ENCODE measurements at regions not wholly inside any gene's neighbourhood (a gene's known extent, or its start where the extent isn't known, plus 50 kb on each side); places are given as distances from the start of the nearest gene placed in this dataset.

GRCh38 chr10:35910234-35910633 is 268.1 kb upstream of the FZD8 start:
- DNase-seq (no peak), ATAC-seq (ENCODE audit: insufficient read depth, low FRiP score) (no peak)
- no peaks in the 10 kb centered on the region for H3K36me3 ChIP-seq (ENCODE audit: control insufficient read depth in 4 of 4, insufficient read depth in 4 of 4, low read length in 4 of 4)
- H3K27ac ChIP-seq (ENCODE audit: low read depth in 1 of 2, low read length in 1 of 2) = no peak overlapping the region
- H3K9me3 ChIP-seq (ENCODE audit: control insufficient read depth in 4 of 4, insufficient read depth in 3 of 4, low read length in 3 of 4) = peaks cover 0 to 2% (median 0%) of the 10 kb centered on the region in 4 donors
- TF ChIP-seq CTCF (IDR thresholded peaks at IDR 0.05; ENCODE audit: control extremely low read depth, extremely low read depth) = no peak
- WGBS, 2 donors = 46 to 74% methylated on average over 3 of the region's 3 CpGs
- no peak overlapping the region for H3K9ac ChIP-seq (ENCODE audit: insufficient read depth in 1 of 2, low read length in 2 of 2)
- no peaks in the 10 kb centered on the region for H3K27me3 ChIP-seq (ENCODE audit: control insufficient read depth in 3 of 3, insufficient read depth in 3 of 3, low read length in 2 of 3)
- H3K4me1 ChIP-seq (ENCODE audit: control insufficient read depth in 5 of 5, insufficient read depth in 5 of 5, low read length in 5 of 5) = no peaks in the 10 kb centered on the region
- H3K4me3 ChIP-seq = no peak overlapping the region

- WGBS, 2 donors = 86 to 87% methylated on average over 12 of the region's 12 CpGs
- DNase-seq (no peak), ATAC-seq (ENCODE audit: insufficient read depth, low FRiP score) (no peak)
Observed at GRCh38 chr10:35909121-35909720, 267.1 kb upstream of the FZD8 start.

GRCh38 chr10:35908451-35908850 is 266.4 kb upstream of the FZD8 start:
- no peak overlapping the region for H3K9ac ChIP-seq (ENCODE audit: insufficient read depth in 1 of 2, low read length in 2 of 2)
- H3K27ac ChIP-seq (ENCODE audit: low read depth in 1 of 2, low read length in 1 of 2) = no peak overlapping the region
- H3K36me3 ChIP-seq (ENCODE audit: control insufficient read depth in 4 of 4, insufficient read depth in 4 of 4, low read length in 4 of 4) = no peaks in the 10 kb centered on the region
- no peaks in the 10 kb centered on the region for H3K27me3 ChIP-seq (ENCODE audit: control insufficient read depth in 3 of 3, insufficient read depth in 3 of 3, low read length in 2 of 3)
- H3K4me1 ChIP-seq (ENCODE audit: control insufficient read depth in 5 of 5, insufficient read depth in 5 of 5, low read length in 5 of 5) = no peaks in the 10 kb centered on the region
- TF ChIP-seq CTCF (IDR thresholded peaks at IDR 0.05; ENCODE audit: control extremely low read depth, extremely low read depth) = no peak
- no peak for DNase-seq
- WGBS, 2 donors = 85 to 93% methylated on average over 2 of the region's 2 CpGs
- ATAC-seq (ENCODE audit: insufficient read depth, low FRiP score) = no peak
- H3K9me3 ChIP-seq (ENCODE audit: control insufficient read depth in 4 of 4, insufficient read depth in 3 of 4, low read length in 3 of 4) = peaks cover 0 to 2% (median 0%) of the 10 kb centered on the region in 4 donors
- H3K4me3 ChIP-seq = no peak overlapping the region

More at GRCh38 chr10:35909121-35909720, 267.1 kb upstream of the FZD8 start:
- no peak for TF ChIP-seq CTCF (IDR thresholded peaks at IDR 0.05; ENCODE audit: control extremely low read depth, extremely low read depth)
- Histone ChIP-seq H3K9me3 (ENCODE audit: control insufficient read depth in 4 of 4, insufficient read depth in 3 of 4, low read length in 3 of 4) (peaks cover 0 to 2% (median 0%) of the 10 kb centered on the region in 4 donors), H3K27me3 (ENCODE audit: control insufficient read depth in 3 of 3, insufficient read depth in 3 of 3, low read length in 2 of 3) (no peaks in the 10 kb centered on the region), H3K27ac (ENCODE audit: low read depth in 1 of 2, low read length in 1 of 2) (no peak overlapping the region), H3K36me3 (ENCODE audit: control insufficient read depth in 4 of 4, insufficient read depth in 4 of 4, low read length in 4 of 4) (no peaks in the 10 kb centered on the region), H3K4me1 (ENCODE audit: control insufficient read depth in 5 of 5, insufficient read depth in 5 of 5, low read length in 5 of 5) (no peaks in the 10 kb centered on the region), H3K4me3 (no peak overlapping the region), H3K9ac (ENCODE audit: insufficient read depth in 1 of 2, low read length in 2 of 2) (no peak overlapping the region)

GRCh38 chr10:35907548-35907947 is 265.5 kb upstream of the FZD8 start:
- no peak for TF ChIP-seq CTCF (IDR thresholded peaks at IDR 0.05; ENCODE audit: control extremely low read depth, extremely low read depth)

More at GRCh38 chr10:35907548-35907947, 265.5 kb upstream of the FZD8 start:
- no peak for DNase-seq
- WGBS, 2 donors = 75 to 80% methylated on average over 9 of the region's 9 CpGs
- Histone ChIP-seq H3K9me3 (ENCODE audit: control insufficient read depth in 4 of 4, insufficient read depth in 3 of 4, low read length in 3 of 4) (peaks cover 0 to 2% (median 0%) of the 10 kb centered on the region in 4 donors), H3K4me3 (no peak overlapping the region), H3K36me3 (ENCODE audit: control insufficient read depth in 4 of 4, insufficient read depth in 4 of 4, low read length in 4 of 4) (no peaks in the 10 kb centered on the region), H3K9ac (ENCODE audit: insufficient read depth in 1 of 2, low read length in 2 of 2) (no peak overlapping the region), H3K27ac (ENCODE audit: low read depth in 1 of 2, low read length in 1 of 2) (no peak overlapping the region), H3K27me3 (ENCODE audit: control insufficient read depth in 3 of 3, insufficient read depth in 3 of 3, low read length in 2 of 3) (no peaks in the 10 kb centered on the region), H3K4me1 (ENCODE audit: control insufficient read depth in 5 of 5, insufficient read depth in 5 of 5, low read length in 5 of 5) (no peaks in the 10 kb centered on the region)
- no peak for ATAC-seq (ENCODE audit: insufficient read depth, low FRiP score)
